HL-60 (cell line): ENCODE measurements at regions not wholly inside any gene's neighbourhood (a gene's known extent, or its start where the extent isn't known, plus 50 kb on each side); places are given as distances from the start of the nearest gene placed in this dataset.

Experiments used
- DNase-seq, 2 experiments: peaks; one replicate each; pipeline ENCODE4 v3.0.0-alpha.2; 2010 to 2020; ENCODE audit warnings: low read depth in 1 of 2, low spot score in 1 of 2
- H3K27ac ChIP-seq: fragments of 250-450 bp; sonication (Bioruptor Pico); replicated peaks from 2 replicates; pipeline ENCODE4 v1.5.1; 2020; ENCODE audit warnings: mild to moderate bottlenecking, moderate library complexity
- H3K27me3 ChIP-seq: fragments of 250-450 bp; sonication (Bioruptor Pico); 2 replicates; pipeline ENCODE4 v1.5.1; 2021; ENCODE audit warnings: mild to moderate bottlenecking, moderate library complexity; ENCODE audit not compliant: insufficient read depth, poor library complexity, severe bottlenecking
- H3K4me3 ChIP-seq: replicated peaks from 2 replicates; pipeline ENCODE4 v1.5.1; 2011; ENCODE audit warnings: mild to moderate bottlenecking, control low read depth, low read length; ENCODE audit not compliant: insufficient read depth
- CTCF ChIP-seq: IDR thresholded peaks from one replicate; pipeline ENCODE4 v1.5.1; 2011; ENCODE audit warnings: low read length, control low read depth, inconsistent platforms; ENCODE audit not compliant: insufficient read depth
- GABPA ChIP-seq: IDR thresholded peaks from 2 replicates; pipeline ENCODE4 v1.6.1; 2012; ENCODE audit warnings: low read depth
- POLR2AphosphoS5 ChIP-seq: IDR thresholded peaks from 2 replicates; pipeline ENCODE4 v1.6.1; 2012; ENCODE audit warnings: low read depth
- SPI1 ChIP-seq: IDR thresholded peaks from 2 replicates; pipeline ENCODE4 v1.6.1; 2012; ENCODE audit warnings: low read depth, mild to moderate bottlenecking, borderline replicate concordance
- TF ChIP-seq, protein P1 (sequence below): IDR thresholded peaks from 2 replicates; pipeline ENCODE4 v1.6.1; 2012; ENCODE audit warnings: low read depth; ENCODE audit not compliant: insufficient replicate concordance

- no peak for TF ChIP-seq GABPA
- no peak for TF ChIP-seq CTCF
- TF ChIP-seq POLR2AphosphoS5: no peak
- TF ChIP-seq SPI1: no peak
- TF ChIP-seq, protein P1, sequence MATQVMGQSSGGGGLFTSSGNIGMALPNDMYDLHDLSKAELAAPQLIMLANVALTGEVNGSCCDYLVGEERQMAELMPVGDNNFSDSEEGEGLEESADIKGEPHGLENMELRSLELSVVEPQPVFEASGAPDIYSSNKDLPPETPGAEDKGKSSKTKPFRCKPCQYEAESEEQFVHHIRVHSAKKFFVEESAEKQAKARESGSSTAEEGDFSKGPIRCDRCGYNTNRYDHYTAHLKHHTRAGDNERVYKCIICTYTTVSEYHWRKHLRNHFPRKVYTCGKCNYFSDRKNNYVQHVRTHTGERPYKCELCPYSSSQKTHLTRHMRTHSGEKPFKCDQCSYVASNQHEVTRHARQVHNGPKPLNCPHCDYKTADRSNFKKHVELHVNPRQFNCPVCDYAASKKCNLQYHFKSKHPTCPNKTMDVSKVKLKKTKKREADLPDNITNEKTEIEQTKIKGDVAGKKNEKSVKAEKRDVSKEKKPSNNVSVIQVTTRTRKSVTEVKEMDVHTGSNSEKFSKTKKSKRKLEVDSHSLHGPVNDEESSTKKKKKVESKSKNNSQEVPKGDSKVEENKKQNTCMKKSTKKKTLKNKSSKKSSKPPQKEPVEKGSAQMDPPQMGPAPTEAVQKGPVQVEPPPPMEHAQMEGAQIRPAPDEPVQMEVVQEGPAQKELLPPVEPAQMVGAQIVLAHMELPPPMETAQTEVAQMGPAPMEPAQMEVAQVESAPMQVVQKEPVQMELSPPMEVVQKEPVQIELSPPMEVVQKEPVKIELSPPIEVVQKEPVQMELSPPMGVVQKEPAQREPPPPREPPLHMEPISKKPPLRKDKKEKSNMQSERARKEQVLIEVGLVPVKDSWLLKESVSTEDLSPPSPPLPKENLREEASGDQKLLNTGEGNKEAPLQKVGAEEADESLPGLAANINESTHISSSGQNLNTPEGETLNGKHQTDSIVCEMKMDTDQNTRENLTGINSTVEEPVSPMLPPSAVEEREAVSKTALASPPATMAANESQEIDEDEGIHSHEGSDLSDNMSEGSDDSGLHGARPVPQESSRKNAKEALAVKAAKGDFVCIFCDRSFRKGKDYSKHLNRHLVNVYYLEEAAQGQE: no peak
- Histone ChIP-seq H3K4me3 (no peak overlapping the region), H3K27me3 (no peaks in the 10 kb centered on the region), H3K27ac (no peak overlapping the region)
- DNase-seq: no peak
Observed at GRCh38 chr11:116457336-116458007, 315.3 kb downstream of the BUD13 start.

- H3K27me3 ChIP-seq: no peaks in the 10 kb centered on the region
- no peak for DNase-seq
- H3K4me3 ChIP-seq: no peak overlapping the region
- H3K27ac ChIP-seq: no peak overlapping the region
- no peak for TF ChIP-seq CTCF
- no peak for TF ChIP-seq SPI1
- TF ChIP-seq GABPA: no peak
- TF ChIP-seq POLR2AphosphoS5: no peak
- TF ChIP-seq, protein P1: no peak
Observed at GRCh38 chr11:116454951-116455350, 317.8 kb downstream of the BUD13 start.

DNA sequence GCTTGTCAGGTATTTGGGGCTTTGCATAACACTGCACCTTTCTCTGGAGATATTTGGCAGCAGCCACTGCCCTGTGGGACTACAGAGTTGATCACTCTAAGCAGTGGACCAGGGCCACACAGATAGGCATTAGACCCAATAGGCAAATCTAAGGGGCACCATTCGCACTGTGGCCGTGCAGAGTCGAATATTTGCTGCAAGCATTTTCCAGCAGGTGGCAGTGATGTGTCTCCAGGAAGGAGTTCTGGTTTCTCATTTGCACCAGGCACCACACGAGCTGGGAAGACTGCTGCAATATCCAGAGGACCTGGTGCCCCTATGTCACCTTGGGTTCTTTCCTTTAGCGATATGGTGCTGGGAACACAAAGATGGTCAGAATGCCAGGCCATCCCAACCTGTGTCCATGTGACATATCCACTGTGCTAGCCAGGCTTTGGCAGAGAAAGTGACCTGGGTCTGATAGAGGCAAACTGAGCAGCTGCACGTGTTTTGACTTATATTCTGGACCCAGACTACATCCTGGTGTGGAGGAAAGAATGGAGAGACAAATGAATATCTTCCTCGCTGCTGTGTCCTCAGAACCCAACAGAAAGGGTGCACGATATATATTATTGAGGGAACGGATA is 318.7 kb downstream of the BUD13 start:
- no peak overlapping the region for H3K4me3 ChIP-seq
- H3K27ac ChIP-seq: no peak overlapping the region
- TF ChIP-seq POLR2AphosphoS5 (no peak), CTCF (peak; percentile 55)
- H3K27me3 ChIP-seq: no peaks in the 10 kb centered on the region
- peak; percentile 3 to 13 for DNase-seq

GRCh38 chr11:116452461-116452860 is 320.3 kb downstream of the BUD13 start:
- H3K4me3 ChIP-seq: no peak overlapping the region
- H3K27ac ChIP-seq: no peak overlapping the region
- TF ChIP-seq GABPA: no peak
- no peak for TF ChIP-seq POLR2AphosphoS5
- TF ChIP-seq CTCF: no peak
- TF ChIP-seq, protein P1: no peak
- no peak for TF ChIP-seq SPI1
- no peak for DNase-seq
- no peaks in the 10 kb centered on the region for H3K27me3 ChIP-seq
